H1 (cell line): ENCODE measurements at regions not wholly inside any gene's neighbourhood (a gene's known extent, or its start where the extent isn't known, plus 50 kb on each side); places are given as distances from the start of the nearest gene placed in this dataset.
A peak's percentile ranks its signal among the peaks of the same experiment; 100 is the strongest.

ENCODE experiments used
- BACH1 ChIP-seq: IDR thresholded peaks from 2 replicates; pipeline ENCODE4 v1.6.1; 2012; ENCODE audit warnings: low read length, improper control_type of control experiment
- CBX5 ChIP-seq: fragments of 300-800, 300-1000 bp; sonication (generic); IDR thresholded peaks from 2 replicates; pipeline ENCODE4 v1.7.1; 2016; ENCODE audit warnings: antibody characterized with exemption, low read length, low read depth
- EZH2 ChIP-seq: fragments of 200-600 bp; sonication (generic); IDR thresholded peaks from 2 replicates; pipeline ENCODE4 v1.7.1; 2012; ENCODE audit warnings: low read depth, mild to moderate bottlenecking, moderate library complexity, low read length, inconsistent platforms; ENCODE audit not compliant: severe bottlenecking
- FOSL1 ChIP-seq: IDR thresholded peaks from 2 replicates; pipeline ENCODE4 v1.6.1; 2011; ENCODE audit warnings: mild to moderate bottlenecking, low read depth, low read length, moderate library complexity; ENCODE audit not compliant: insufficient read depth
- GTF2F1 ChIP-seq: IDR thresholded peaks from 2 replicates; pipeline ENCODE4 v1.6.1; 2012; ENCODE audit warnings: low read depth, low read length, improper control_type of control experiment, borderline replicate concordance
- HDAC2 ChIP-seq, 2 experiments: fragments of 300-600 bp in 1 of 2; sonication (generic) in 1 of 2; IDR thresholded peaks; 2 replicates each; pipeline ENCODE4 v1.6.1; 2011 to 2012; ENCODE audit warnings: low read depth in 2 of 2, low read length in 2 of 2, mild to moderate bottlenecking in 2 of 2, moderate library complexity in 2 of 2, borderline replicate concordance in 1 of 2, inconsistent platforms in 1 of 2
- KDM5A ChIP-seq: fragments of 200-600 bp; IDR thresholded peaks from 2 replicates; pipeline ENCODE4 v1.7.1; 2012; ENCODE audit warnings: mild to moderate bottlenecking, low read length, inconsistent platforms, mixed read lengths
- NANOG ChIP-seq: IDR thresholded peaks from 2 replicates; pipeline ENCODE4 v1.6.1; 2011; ENCODE audit warnings: low read length, low read depth, mild to moderate bottlenecking, inconsistent platforms; ENCODE audit not compliant: insufficient read depth, poor library complexity, severe bottlenecking
- POLR2A ChIP-seq, 2 experiments: IDR thresholded peaks; 1 replicate in 1 of 2; 2 replicates in 1 of 2; pipeline ENCODE4 v1.6.1; 2011; ENCODE audit warnings: low read depth in 2 of 2, low read length in 2 of 2, mild to moderate bottlenecking in 2 of 2; ENCODE audit errors: control extremely low read depth in 1 of 2
- SP4 ChIP-seq: IDR thresholded peaks from 2 replicates; pipeline ENCODE4 v1.6.1; 2012; ENCODE audit warnings: low read length, inconsistent platforms
- TCF12 ChIP-seq: IDR thresholded peaks from 2 replicates; pipeline ENCODE4 v1.6.1; 2011; ENCODE audit warnings: low read depth, mild to moderate bottlenecking, low read length
- TF ChIP-seq, protein P1 (sequence below): fragments of 300-600 bp; sonication (generic); IDR thresholded peaks from 2 replicates; pipeline ENCODE4 v1.7.1; 2012; ENCODE audit warnings: low read length, moderate library complexity, mild to moderate bottlenecking, inconsistent platforms; ENCODE audit not compliant: insufficient replicate concordance
- TF ChIP-seq, protein P2 (sequence below): IDR thresholded peaks from 2 replicates; pipeline ENCODE4 v1.6.1; 2012; ENCODE audit warnings: inconsistent platforms

DNA sequence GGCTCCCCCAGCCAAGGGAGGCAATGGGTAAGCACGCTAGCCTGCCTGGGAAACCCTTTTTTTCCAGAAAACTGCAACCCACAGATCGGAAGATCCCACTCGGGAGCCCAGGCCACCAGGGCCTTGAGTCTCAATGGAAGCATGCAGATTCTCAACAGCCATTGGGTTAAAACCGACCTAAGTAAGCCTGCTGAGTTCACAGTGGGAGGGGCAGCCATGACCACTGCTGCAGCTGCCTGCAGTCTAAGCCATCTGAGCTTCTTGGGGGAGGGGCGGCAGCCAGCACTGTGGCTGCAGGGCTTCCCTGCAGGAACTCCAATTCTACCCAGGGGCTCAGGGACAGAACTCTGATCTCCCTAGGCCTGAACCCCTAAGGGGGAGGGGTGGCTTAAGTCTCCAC, 82.0 kb downstream of the DPPA2 start (continued):
- TF ChIP-seq, protein P1, sequence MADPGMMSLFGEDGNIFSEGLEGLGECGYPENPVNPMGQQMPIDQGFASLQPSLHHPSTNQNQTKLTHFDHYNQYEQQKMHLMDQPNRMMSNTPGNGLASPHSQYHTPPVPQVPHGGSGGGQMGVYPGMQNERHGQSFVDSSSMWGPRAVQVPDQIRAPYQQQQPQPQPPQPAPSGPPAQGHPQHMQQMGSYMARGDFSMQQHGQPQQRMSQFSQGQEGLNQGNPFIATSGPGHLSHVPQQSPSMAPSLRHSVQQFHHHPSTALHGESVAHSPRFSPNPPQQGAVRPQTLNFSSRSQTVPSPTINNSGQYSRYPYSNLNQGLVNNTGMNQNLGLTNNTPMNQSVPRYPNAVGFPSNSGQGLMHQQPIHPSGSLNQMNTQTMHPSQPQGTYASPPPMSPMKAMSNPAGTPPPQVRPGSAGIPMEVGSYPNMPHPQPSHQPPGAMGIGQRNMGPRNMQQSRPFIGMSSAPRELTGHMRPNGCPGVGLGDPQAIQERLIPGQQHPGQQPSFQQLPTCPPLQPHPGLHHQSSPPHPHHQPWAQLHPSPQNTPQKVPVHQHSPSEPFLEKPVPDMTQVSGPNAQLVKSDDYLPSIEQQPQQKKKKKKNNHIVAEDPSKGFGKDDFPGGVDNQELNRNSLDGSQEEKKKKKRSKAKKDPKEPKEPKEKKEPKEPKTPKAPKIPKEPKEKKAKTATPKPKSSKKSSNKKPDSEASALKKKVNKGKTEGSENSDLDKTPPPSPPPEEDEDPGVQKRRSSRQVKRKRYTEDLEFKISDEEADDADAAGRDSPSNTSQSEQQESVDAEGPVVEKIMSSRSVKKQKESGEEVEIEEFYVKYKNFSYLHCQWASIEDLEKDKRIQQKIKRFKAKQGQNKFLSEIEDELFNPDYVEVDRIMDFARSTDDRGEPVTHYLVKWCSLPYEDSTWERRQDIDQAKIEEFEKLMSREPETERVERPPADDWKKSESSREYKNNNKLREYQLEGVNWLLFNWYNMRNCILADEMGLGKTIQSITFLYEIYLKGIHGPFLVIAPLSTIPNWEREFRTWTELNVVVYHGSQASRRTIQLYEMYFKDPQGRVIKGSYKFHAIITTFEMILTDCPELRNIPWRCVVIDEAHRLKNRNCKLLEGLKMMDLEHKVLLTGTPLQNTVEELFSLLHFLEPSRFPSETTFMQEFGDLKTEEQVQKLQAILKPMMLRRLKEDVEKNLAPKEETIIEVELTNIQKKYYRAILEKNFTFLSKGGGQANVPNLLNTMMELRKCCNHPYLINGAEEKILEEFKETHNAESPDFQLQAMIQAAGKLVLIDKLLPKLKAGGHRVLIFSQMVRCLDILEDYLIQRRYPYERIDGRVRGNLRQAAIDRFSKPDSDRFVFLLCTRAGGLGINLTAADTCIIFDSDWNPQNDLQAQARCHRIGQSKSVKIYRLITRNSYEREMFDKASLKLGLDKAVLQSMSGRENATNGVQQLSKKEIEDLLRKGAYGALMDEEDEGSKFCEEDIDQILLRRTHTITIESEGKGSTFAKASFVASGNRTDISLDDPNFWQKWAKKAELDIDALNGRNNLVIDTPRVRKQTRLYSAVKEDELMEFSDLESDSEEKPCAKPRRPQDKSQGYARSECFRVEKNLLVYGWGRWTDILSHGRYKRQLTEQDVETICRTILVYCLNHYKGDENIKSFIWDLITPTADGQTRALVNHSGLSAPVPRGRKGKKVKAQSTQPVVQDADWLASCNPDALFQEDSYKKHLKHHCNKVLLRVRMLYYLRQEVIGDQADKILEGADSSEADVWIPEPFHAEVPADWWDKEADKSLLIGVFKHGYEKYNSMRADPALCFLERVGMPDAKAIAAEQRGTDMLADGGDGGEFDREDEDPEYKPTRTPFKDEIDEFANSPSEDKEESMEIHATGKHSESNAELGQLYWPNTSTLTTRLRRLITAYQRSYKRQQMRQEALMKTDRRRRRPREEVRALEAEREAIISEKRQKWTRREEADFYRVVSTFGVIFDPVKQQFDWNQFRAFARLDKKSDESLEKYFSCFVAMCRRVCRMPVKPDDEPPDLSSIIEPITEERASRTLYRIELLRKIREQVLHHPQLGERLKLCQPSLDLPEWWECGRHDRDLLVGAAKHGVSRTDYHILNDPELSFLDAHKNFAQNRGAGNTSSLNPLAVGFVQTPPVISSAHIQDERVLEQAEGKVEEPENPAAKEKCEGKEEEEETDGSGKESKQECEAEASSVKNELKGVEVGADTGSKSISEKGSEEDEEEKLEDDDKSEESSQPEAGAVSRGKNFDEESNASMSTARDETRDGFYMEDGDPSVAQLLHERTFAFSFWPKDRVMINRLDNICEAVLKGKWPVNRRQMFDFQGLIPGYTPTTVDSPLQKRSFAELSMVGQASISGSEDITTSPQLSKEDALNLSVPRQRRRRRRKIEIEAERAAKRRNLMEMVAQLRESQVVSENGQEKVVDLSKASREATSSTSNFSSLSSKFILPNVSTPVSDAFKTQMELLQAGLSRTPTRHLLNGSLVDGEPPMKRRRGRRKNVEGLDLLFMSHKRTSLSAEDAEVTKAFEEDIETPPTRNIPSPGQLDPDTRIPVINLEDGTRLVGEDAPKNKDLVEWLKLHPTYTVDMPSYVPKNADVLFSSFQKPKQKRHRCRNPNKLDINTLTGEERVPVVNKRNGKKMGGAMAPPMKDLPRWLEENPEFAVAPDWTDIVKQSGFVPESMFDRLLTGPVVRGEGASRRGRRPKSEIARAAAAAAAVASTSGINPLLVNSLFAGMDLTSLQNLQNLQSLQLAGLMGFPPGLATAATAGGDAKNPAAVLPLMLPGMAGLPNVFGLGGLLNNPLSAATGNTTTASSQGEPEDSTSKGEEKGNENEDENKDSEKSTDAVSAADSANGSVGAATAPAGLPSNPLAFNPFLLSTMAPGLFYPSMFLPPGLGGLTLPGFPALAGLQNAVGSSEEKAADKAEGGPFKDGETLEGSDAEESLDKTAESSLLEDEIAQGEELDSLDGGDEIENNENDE = no peak
- TF ChIP-seq BACH1 = no peak
- TF ChIP-seq SP4 = no peak
- no peak for TF ChIP-seq POLR2A (IDR thresholded peaks at IDR 0.05; ENCODE audit: control extremely low read depth in 1 of 2, low read depth in 2 of 2, low read length in 2 of 2)
- TF ChIP-seq TCF12 = no peak
- TF ChIP-seq, protein P2, sequence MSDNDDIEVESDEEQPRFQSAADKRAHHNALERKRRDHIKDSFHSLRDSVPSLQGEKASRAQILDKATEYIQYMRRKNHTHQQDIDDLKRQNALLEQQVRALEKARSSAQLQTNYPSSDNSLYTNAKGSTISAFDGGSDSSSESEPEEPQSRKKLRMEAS = peak; percentile 76
- TF ChIP-seq EZH2 = no peak
- TF ChIP-seq CBX5 = no peak
- no peak for TF ChIP-seq NANOG
- TF ChIP-seq GTF2F1 = no peak
- no peak for TF ChIP-seq KDM5A
- no peak for TF ChIP-seq FOSL1
- no peak for TF ChIP-seq HDAC2 (IDR thresholded peaks at IDR 0.05; ENCODE audit: borderline replicate concordance in 1 of 2, low read depth in 2 of 2, low read length in 2 of 2)
